ENCODE measurements at regions not wholly inside any gene's neighbourhood (a gene's known extent, or its start where the extent isn't known, plus 50 kb on each side); places are given as distances from the start of the nearest gene placed in this dataset.

- Histone ChIP-seq H3K27ac (ENCODE audit: low read depth in 2 of 2, low read length in 1 of 2) (peak overlapping the region in 1 of 2 experiments; percentile 20; a peak in 2 of 4 replicates), H3K4me2 (no peak overlapping the region), H4K20me1 (ENCODE audit: insufficient read depth) (no peaks in the 10 kb centered on the region), H3K79me2 (ENCODE audit: insufficient read depth) (no peaks in the 10 kb centered on the region), H3K4me1 (ENCODE audit: control insufficient read depth in 1 of 2, insufficient read depth in 2 of 2, low read depth in 1 of 2, low read length in 1 of 2) (no peaks in the 10 kb centered on the region; a peak in 2 of 4 replicates), H3K9ac (no peak overlapping the region), H2AFZ (ENCODE audit: low read depth) (peak overlapping the region; percentile 36; the same call in 1 of the 2 replicates), H3K27me3 (ENCODE audit: insufficient read depth) (no peaks in the 10 kb centered on the region), H3F3A (replicated peaks; ENCODE audit: insufficient read depth) (no peaks in the 10 kb centered on the region), H3K36me3 (replicated peaks in 1 of 2; ENCODE audit: control insufficient read depth in 1 of 2, insufficient read depth in 2 of 2, low read length in 1 of 2) (no peaks in the 10 kb centered on the region), H3K4me3 (ENCODE audit: low read depth in 2 of 2, low read length in 1 of 2) (no peak overlapping the region), H3K9me3 (no peaks in the 10 kb centered on the region), H3K9me2 (no peaks in the 10 kb centered on the region)
- WGBS (ENCODE audit: low lambda C conversion rate), result 66% methylated on average over 5 of the region's 5 CpGs
- CTCF ChIA-PET, result interaction anchor here (0.6 to 1.1 kb wide), 2 partner anchors 8 kb away, joined by 3 read pairs; no protein-coding TSS in a partner anchor
- no peak for DNase-seq
- TF ChIP-seq, protein P1, sequence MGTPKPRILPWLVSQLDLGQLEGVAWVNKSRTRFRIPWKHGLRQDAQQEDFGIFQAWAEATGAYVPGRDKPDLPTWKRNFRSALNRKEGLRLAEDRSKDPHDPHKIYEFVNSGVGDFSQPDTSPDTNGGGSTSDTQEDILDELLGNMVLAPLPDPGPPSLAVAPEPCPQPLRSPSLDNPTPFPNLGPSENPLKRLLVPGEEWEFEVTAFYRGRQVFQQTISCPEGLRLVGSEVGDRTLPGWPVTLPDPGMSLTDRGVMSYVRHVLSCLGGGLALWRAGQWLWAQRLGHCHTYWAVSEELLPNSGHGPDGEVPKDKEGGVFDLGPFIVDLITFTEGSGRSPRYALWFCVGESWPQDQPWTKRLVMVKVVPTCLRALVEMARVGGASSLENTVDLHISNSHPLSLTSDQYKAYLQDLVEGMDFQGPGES (IDR thresholded peaks at IDR 0.05; ENCODE audit: low read depth, low read length), result no peak
- TF ChIP-seq RFX5 (IDR thresholded peaks at IDR 0.05; ENCODE audit: low read length) (no peak), FOSL2 (IDR thresholded peaks at IDR 0.05; ENCODE audit: borderline replicate concordance, low read depth) (no peak), SMC3 (IDR thresholded peaks at IDR 0.05; ENCODE audit: low read depth, low read length) (no peak), CHD2 (IDR thresholded peaks at IDR 0.05; ENCODE audit: low read length, partially characterized antibody) (no peak), MEF2A (IDR thresholded peaks at IDR 0.05; ENCODE audit: borderline replicate concordance, low read depth) (no peak), EP300 (IDR thresholded peaks at IDR 0.05; ENCODE audit: borderline replicate concordance in 1 of 2, low read depth in 1 of 2, low read length in 1 of 2) (no peak), ZBTB33 (IDR thresholded peaks at IDR 0.05; ENCODE audit: borderline replicate concordance, low read depth) (no peak), FOXM1 (IDR thresholded peaks at IDR 0.05; ENCODE audit: low read depth) (no peak), TCF12 (IDR thresholded peaks at IDR 0.05) (no peak), RCOR1 (IDR thresholded peaks at IDR 0.05; ENCODE audit: low read length) (no peak), ELF1 (IDR thresholded peaks at IDR 0.05) (no peak), GABPA (IDR thresholded peaks at IDR 0.05; ENCODE audit: low read depth) (no peak)
- TF ChIP-seq, protein P2, sequence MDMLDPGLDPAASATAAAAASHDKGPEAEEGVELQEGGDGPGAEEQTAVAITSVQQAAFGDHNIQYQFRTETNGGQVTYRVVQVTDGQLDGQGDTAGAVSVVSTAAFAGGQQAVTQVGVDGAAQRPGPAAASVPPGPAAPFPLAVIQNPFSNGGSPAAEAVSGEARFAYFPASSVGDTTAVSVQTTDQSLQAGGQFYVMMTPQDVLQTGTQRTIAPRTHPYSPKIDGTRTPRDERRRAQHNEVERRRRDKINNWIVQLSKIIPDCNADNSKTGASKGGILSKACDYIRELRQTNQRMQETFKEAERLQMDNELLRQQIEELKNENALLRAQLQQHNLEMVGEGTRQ (IDR thresholded peaks at IDR 0.05; ENCODE audit: borderline replicate concordance, low read depth, low read length), result no peak
- TF ChIP-seq, protein P3, sequence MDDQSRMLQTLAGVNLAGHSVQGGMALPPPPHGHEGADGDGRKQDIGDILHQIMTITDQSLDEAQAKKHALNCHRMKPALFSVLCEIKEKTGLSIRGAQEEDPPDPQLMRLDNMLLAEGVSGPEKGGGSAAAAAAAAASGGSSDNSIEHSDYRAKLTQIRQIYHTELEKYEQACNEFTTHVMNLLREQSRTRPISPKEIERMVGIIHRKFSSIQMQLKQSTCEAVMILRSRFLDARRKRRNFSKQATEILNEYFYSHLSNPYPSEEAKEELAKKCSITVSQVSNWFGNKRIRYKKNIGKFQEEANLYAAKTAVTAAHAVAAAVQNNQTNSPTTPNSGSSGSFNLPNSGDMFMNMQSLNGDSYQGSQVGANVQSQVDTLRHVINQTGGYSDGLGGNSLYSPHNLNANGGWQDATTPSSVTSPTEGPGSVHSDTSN (IDR thresholded peaks at IDR 0.05), result no peak
- POLR2A ChIA-PET, result no interaction called here
Measured at GRCh38 chr5:124453221-124454051, 293.0 kb downstream of the ZNF608 start.

Data from SK-N-SH (cell line).